Prostate gland (tissue), 2 donors: ENCODE measurements at regions not wholly inside any gene's neighbourhood (a gene's known extent, or its start where the extent isn't known, plus 50 kb on each side); places are given as distances from the start of the nearest gene placed in this dataset.

Source experiments
- DNase-seq: peaks from one replicate; pipeline ENCODE4 v3.0.0-alpha.2; 2019; ENCODE audit warnings: low spot score
- H3K27ac ChIP-seq, 2 donors: fragments of 200-600 bp; sonication (generic); 2 replicates each; pipeline ENCODE4 v1.5.1; 2017 to 2019
- H3K27me3 ChIP-seq: fragments of 200-600 bp; sonication (generic); replicated peaks from 2 replicates; pipeline ENCODE4 v1.5.1; 2019; ENCODE audit not compliant: insufficient read depth
- H3K36me3 ChIP-seq, 2 donors: fragments of 200-600 bp; sonication (generic); 1 replicate in 1 of 2; 2 replicates in 1 of 2; pipeline versions ENCODE4 v1.5.1 to v1.8.1; 2017 to 2019
- H3K4me1 ChIP-seq: fragments of 200-600 bp; sonication (generic); replicated peaks from 2 replicates; pipeline ENCODE4 v1.5.1; 2019
- H3K4me3 ChIP-seq, 2 donors: fragments of 200-600 bp; sonication (generic); 2 replicates each; pipeline ENCODE4 v1.5.1; 2017 to 2019
- H3K9me3 ChIP-seq: fragments of 200-600 bp; sonication (generic); 2 replicates; pipeline ENCODE4 v1.5.1; 2017
- CTCF ChIP-seq, 4 experiments: fragments of 200-600 bp in 2 of 4; fragments of 450-650 bp in 2 of 4; sonication (generic) in 2 of 4; IDR thresholded peaks; 1 replicate in 3 of 4; 2 replicates in 1 of 4; pipeline ENCODE4 v1.5.1; 2016 to 2019; ENCODE audit warnings: antibody characterized with exemption in 4 of 4, mild to moderate bottlenecking in 2 of 4, moderate library complexity in 2 of 4
- POLR2A ChIP-seq: fragments of 450-650 bp; IDR thresholded peaks from one replicate; pipeline ENCODE4 v1.6.1; 2016; ENCODE audit warnings: antibody characterized with exemption, mild to moderate bottlenecking
- POLR2AphosphoS5 ChIP-seq: sonication (generic); formaldehyde crosslinking; IDR thresholded peaks from one replicate; pipeline ENCODE4 v1.6.1; 2017; ENCODE audit warnings: antibody characterized with exemption
- WGBS: methylation state at CpG from one replicate; pipeline ENCODE4 v1.1.5; 2018; 5-methylcytosine and 5-hydroxymethylcytosine counted together
- intact Hi-C: fragments of 100-400 bp; cut with DNase I; formaldehyde crosslinking; loops from one replicate; pipeline ENCODE4 v1.14.2; 2022

- Histone ChIP-seq H3K9me3 (no peaks in the 10 kb centered on the region), H3K4me1 (no peaks in the 10 kb centered on the region), H3K4me3 (no peak overlapping the region), H3K27me3 (no peaks in the 10 kb centered on the region), H3K27ac (no peak overlapping the region), H3K36me3 (no peaks in the 10 kb centered on the region)
- TF ChIP-seq CTCF (IDR thresholded peaks at IDR 0.05): no peak
- TF ChIP-seq POLR2AphosphoS5: no peak
- TF ChIP-seq POLR2A: no peak
- WGBS: 41% methylated on average over 6 of the region's 6 CpGs
- no peak for DNase-seq
- intact Hi-C loops: no loop called here
Measured at GRCh38 chr5:135711911-135712310, 122.6 kb upstream of the SLC25A48 start.

GRCh38 chr5:135710045-135710675 is 124.3 kb upstream of the SLC25A48 start:
- Histone ChIP-seq H3K4me3 (no peak overlapping the region), H3K4me1 (no peaks in the 10 kb centered on the region), H3K27ac (no peak overlapping the region), H3K36me3 (no peaks in the 10 kb centered on the region), H3K27me3 (no peaks in the 10 kb centered on the region), H3K9me3 (no peaks in the 10 kb centered on the region)
- DNase-seq: no peak
- TF ChIP-seq POLR2A (no peak), POLR2AphosphoS5 (no peak), CTCF (IDR thresholded peaks at IDR 0.05) (no peak)
- intact Hi-C loops: no loop called here
- 47% methylated on average over 5 of the region's 5 CpGs for WGBS

- no peak overlapping the region for H3K27ac ChIP-seq
- no peaks in the 10 kb centered on the region for H3K36me3 ChIP-seq
- no peak for TF ChIP-seq POLR2AphosphoS5
- TF ChIP-seq CTCF (IDR thresholded peaks at IDR 0.05): no peak
- no peak for TF ChIP-seq POLR2A
- no peaks in the 10 kb centered on the region for H3K4me1 ChIP-seq
- H3K9me3 ChIP-seq: no peaks in the 10 kb centered on the region
- 74% methylated on average over 3 of the region's 3 CpGs for WGBS
- H3K4me3 ChIP-seq: no peak overlapping the region
- intact Hi-C loops: no loop called here
- no peak for DNase-seq
- no peaks in the 10 kb centered on the region for H3K27me3 ChIP-seq
Measured at GRCh38 chr5:135709208-135709575, 125.3 kb upstream of the SLC25A48 start.

- Histone ChIP-seq H3K4me1 (no peaks in the 10 kb centered on the region), H3K36me3 (no peaks in the 10 kb centered on the region), H3K4me3 (no peak overlapping the region), H3K27me3 (no peaks in the 10 kb centered on the region), H3K27ac (no peak overlapping the region), H3K9me3 (no peaks in the 10 kb centered on the region)
- intact Hi-C loops: no loop called here
- TF ChIP-seq CTCF (IDR thresholded peaks at IDR 0.05) (no peak), POLR2AphosphoS5 (no peak), POLR2A (no peak)
- WGBS: 100% methylated on average over 3 of the region's 3 CpGs
- DNase-seq: no peak
Measured at GRCh38 chr5:135708481-135709207, 125.8 kb upstream of the SLC25A48 start.

- DNase-seq: no peak
- no peak for TF ChIP-seq POLR2A
- no peak for TF ChIP-seq CTCF (IDR thresholded peaks at IDR 0.05)
- no peak for TF ChIP-seq POLR2AphosphoS5
- 94% methylated on average over 5 of the region's 5 CpGs for WGBS
- intact Hi-C loops: no loop called here
- no peak overlapping the region for H3K4me3 ChIP-seq
- H3K4me1 ChIP-seq: no peaks in the 10 kb centered on the region
- H3K27me3 ChIP-seq: no peaks in the 10 kb centered on the region
- no peak overlapping the region for H3K27ac ChIP-seq
- H3K9me3 ChIP-seq: no peaks in the 10 kb centered on the region
- no peaks in the 10 kb centered on the region for H3K36me3 ChIP-seq
Measured at GRCh38 chr5:135707302-135707701, 127.2 kb upstream of the SLC25A48 start.
